Cardiac fibroblast (primary cell): ENCODE measurements at regions not wholly inside any gene's neighbourhood (a gene's known extent, or its start where the extent isn't known, plus 50 kb on each side); places are given as distances from the start of the nearest gene placed in this dataset.

Source experiments
- DNase-seq, 2 donors: peaks; one replicate each; pipeline versions ENCODE4 v3.0.0 to v3.0.0-alpha.2; 2010; ENCODE audit warnings: low read depth in 2 of 2
- H3K4me3 ChIP-seq, 2 donors: replicated peaks in 1 of 2; 1 replicate in 1 of 2; 2 replicates in 1 of 2; pipeline ENCODE4 v1.5.1; 2011; ENCODE audit warnings: low read depth in 2 of 2, low read length in 2 of 2, mild to moderate bottlenecking in 2 of 2, moderate library complexity in 1 of 2
- TF ChIP-seq, protein P1 (sequence below): IDR thresholded peaks from one replicate; pipeline ENCODE4 v1.5.1; 2011; ENCODE audit warnings: low read depth, mild to moderate bottlenecking, low read length, inconsistent platforms

GRCh38 chr5:66234241-66234640 lies 90.1 kb downstream of the SREK1 start:
- TF ChIP-seq, protein P1, sequence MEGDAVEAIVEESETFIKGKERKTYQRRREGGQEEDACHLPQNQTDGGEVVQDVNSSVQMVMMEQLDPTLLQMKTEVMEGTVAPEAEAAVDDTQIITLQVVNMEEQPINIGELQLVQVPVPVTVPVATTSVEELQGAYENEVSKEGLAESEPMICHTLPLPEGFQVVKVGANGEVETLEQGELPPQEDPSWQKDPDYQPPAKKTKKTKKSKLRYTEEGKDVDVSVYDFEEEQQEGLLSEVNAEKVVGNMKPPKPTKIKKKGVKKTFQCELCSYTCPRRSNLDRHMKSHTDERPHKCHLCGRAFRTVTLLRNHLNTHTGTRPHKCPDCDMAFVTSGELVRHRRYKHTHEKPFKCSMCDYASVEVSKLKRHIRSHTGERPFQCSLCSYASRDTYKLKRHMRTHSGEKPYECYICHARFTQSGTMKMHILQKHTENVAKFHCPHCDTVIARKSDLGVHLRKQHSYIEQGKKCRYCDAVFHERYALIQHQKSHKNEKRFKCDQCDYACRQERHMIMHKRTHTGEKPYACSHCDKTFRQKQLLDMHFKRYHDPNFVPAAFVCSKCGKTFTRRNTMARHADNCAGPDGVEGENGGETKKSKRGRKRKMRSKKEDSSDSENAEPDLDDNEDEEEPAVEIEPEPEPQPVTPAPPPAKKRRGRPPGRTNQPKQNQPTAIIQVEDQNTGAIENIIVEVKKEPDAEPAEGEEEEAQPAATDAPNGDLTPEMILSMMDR = no peak

DNA sequence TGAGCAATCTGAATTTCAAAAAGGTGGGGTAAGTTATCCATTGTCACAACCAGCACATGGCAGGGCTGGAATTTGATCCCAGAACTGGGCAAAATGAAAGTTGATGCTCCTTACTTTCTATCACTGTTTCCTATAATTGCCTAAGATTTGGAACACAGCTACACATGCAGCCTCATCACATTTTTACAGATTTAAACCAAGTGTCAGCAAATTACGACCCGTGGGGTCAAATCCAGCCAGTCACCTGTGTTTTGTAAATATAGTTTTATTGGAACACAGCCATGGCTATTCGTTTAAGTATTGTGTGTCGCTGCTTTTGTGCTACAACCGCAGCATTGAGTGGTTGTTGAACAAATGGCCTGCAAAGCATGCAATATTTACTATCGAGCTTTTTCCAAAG lies 94.3 kb downstream of the SREK1 start:
- H3K4me3 ChIP-seq = no peak overlapping the region
- TF ChIP-seq, protein P1 = no peak
- DNase-seq = no peak

More at GRCh38 chr5:66234241-66234640, 90.1 kb downstream of the SREK1 start:
- DNase-seq = no peak
- no peak overlapping the region for H3K4me3 ChIP-seq

DNA sequence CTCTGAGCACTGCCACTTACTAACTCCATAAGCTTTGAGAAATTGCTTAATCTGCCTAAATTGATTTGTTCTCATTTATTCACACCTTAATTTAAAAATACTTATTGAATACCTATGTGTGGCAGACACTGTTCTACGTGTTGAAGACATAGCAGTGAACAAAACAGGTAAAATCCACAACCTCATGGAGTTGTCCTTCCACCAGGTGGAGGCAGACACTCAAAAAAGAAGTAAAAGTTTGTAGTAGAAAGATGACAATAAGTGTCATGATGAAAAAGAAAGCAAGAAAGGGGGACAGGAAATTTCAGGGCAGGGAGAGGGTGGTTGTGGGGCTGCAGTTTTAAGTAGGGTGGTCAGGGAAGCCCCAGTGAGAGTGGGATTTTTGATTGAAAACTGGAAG lies 94.9 kb downstream of the SREK1 start:
- TF ChIP-seq, protein P1 = peak; percentile 12
- DNase-seq = peak; percentile 7 to 27

GRCh38 chr5:66241136-66241825 lies 97.2 kb downstream of the SREK1 start:
- TF ChIP-seq, protein P1 = no peak
- no peak for DNase-seq
- no peak overlapping the region for H3K4me3 ChIP-seq

More for the DNA sequence above, 94.9 kb downstream of the SREK1 start:
- H3K4me3 ChIP-seq = no peak overlapping the region

GRCh38 chr5:66242050-66242715 lies 98.1 kb downstream of the SREK1 start:
- DNase-seq = peak in 1 of 2 donors; percentile 33
- TF ChIP-seq, protein P1 = no peak
- no peak overlapping the region for H3K4me3 ChIP-seq

GRCh38 chr5:66246608-66247007 lies 102.5 kb downstream of the SREK1 start:
- DNase-seq = peak; percentile 22 to 80
- TF ChIP-seq, protein P1 = no peak
- H3K4me3 ChIP-seq = no peak overlapping the region
